Activated CD4-positive, alpha-beta memory T cell treated with anti-CD3 and anti-CD28 coated beads for 36 hours (primary cell): ENCODE measurements at regions not wholly inside any gene's neighbourhood (a gene's known extent, or its start where the extent isn't known, plus 50 kb on each side); places are given as distances from the start of the nearest gene placed in this dataset.

Experiments
- CTCF ChIA-PET: fragments of 350-600 bp; sonication (Branson Sonifier 250); formaldehyde crosslinking; loops from one replicate; lab custom pipeline; 2021; ENCODE audit warnings: antibody characterized with exemption, inconsistent platforms; lab: Charles Lee
- POLR2A ChIA-PET: fragments of 350-600 bp; sonication (Branson Sonifier 250); formaldehyde crosslinking; loops from one replicate; lab custom pipeline; 2021; ENCODE audit warnings: antibody characterized with exemption; lab: Charles Lee
- DNase-seq: peaks from one replicate; pipeline ENCODE4 v3.0.0-alpha.2; 2020
- H3K27ac Mint-ChIP-seq: one replicate; pipeline ENCODE4 v1.8.0; 2021; ENCODE audit warnings: mixed read lengths
- H3K27me3 Mint-ChIP-seq: one replicate; pipeline ENCODE4 v1.8.0; 2021; ENCODE audit warnings: mixed read lengths
- H3K36me3 Mint-ChIP-seq: one replicate; pipeline ENCODE4 v1.8.0; 2021; ENCODE audit warnings: mixed read lengths
- H3K4me1 Mint-ChIP-seq: one replicate; pipeline ENCODE4 v1.8.0; 2021; ENCODE audit warnings: low read depth, mixed read lengths
- H3K4me3 Mint-ChIP-seq: one replicate; pipeline ENCODE4 v1.8.0; 2021; ENCODE audit warnings: mild to moderate bottlenecking, mixed read lengths
- H3K9me3 Mint-ChIP-seq: one replicate; pipeline ENCODE4 v1.8.0; 2021; ENCODE audit warnings: mixed read lengths
- intact Hi-C: fragments of 100-400 bp; cut with micrococcal nuclease; formaldehyde crosslinking; loops from one replicate; pipeline ENCODE4 v1.15.1; 2023

- intact Hi-C loops, result loop anchor here (5.0 kb wide), 1 partner anchor 309 kb away; the partner anchor contains the start of gene MMAA
- peaks cover 9% of the 10 kb centered on the region for H3K27me3 Mint-ChIP-seq
- no peaks in the 10 kb centered on the region for H3K36me3 Mint-ChIP-seq
- peaks cover 19% of the 10 kb centered on the region for H3K4me1 Mint-ChIP-seq
- H3K9me3 Mint-ChIP-seq, result no peaks in the 10 kb centered on the region
- H3K27ac Mint-ChIP-seq, result no peak overlapping the region
- no peak overlapping the region for H3K4me3 Mint-ChIP-seq
- POLR2A ChIA-PET, result no interaction called here
- DNase-seq, result no peak
- CTCF ChIA-PET, result no interaction called here
Observed at GRCh38 chr4:145308598-145308997, 128.2 kb upstream of the OTUD4 start.

- intact Hi-C loops, result loop anchor here (5.0 kb wide), 1 partner anchor 309 kb away; the partner anchor contains the start of gene MMAA
- CTCF ChIA-PET, result no interaction called here
- Mint-ChIP-seq H3K4me3 (no peak overlapping the region), H3K9me3 (no peaks in the 10 kb centered on the region), H3K27ac (no peak overlapping the region), H3K36me3 (no peaks in the 10 kb centered on the region), H3K4me1 (peaks cover 19% of the 10 kb centered on the region), H3K27me3 (peaks cover 9% of the 10 kb centered on the region)
- DNase-seq, result no peak
- POLR2A ChIA-PET, result no interaction called here
Observed at GRCh38 chr4:145307763-145308430, 127.5 kb upstream of the OTUD4 start.

GRCh38 chr4:145307120-145307519 lies 126.7 kb upstream of the OTUD4 start:
- ChIA-PET POLR2A (no interaction called here), CTCF (no interaction called here)
- H3K27ac Mint-ChIP-seq, result no peak overlapping the region

GRCh38 chr4:145302725-145303124 lies 122.3 kb upstream of the OTUD4 start:
- ChIA-PET POLR2A (no interaction called here), CTCF (no interaction called here)
- Mint-ChIP-seq H3K36me3 (no peaks in the 10 kb centered on the region), H3K4me3 (no peak overlapping the region), H3K27ac (no peak overlapping the region), H3K9me3 (no peaks in the 10 kb centered on the region), H3K4me1 (peaks cover 21% of the 10 kb centered on the region), H3K27me3 (peaks cover 12% of the 10 kb centered on the region)
- DNase-seq, result no peak
- intact Hi-C loops, result no loop called here

More at GRCh38 chr4:145307120-145307519, 126.7 kb upstream of the OTUD4 start:
- H3K27me3 Mint-ChIP-seq, result peaks cover 13% of the 10 kb centered on the region
- peaks cover 19% of the 10 kb centered on the region for H3K4me1 Mint-ChIP-seq
- DNase-seq, result no peak
- no peaks in the 10 kb centered on the region for H3K9me3 Mint-ChIP-seq
- intact Hi-C loops, result loop anchor here (5.0 kb wide), 1 partner anchor 310 kb away; the partner anchor contains the start of gene MMAA
- H3K4me3 Mint-ChIP-seq, result no peak overlapping the region
- no peaks in the 10 kb centered on the region for H3K36me3 Mint-ChIP-seq

GRCh38 chr4:145301386-145302080 lies 121.1 kb upstream of the OTUD4 start:
- Mint-ChIP-seq H3K9me3 (no peaks in the 10 kb centered on the region), H3K27me3 (peaks cover 16% of the 10 kb centered on the region), H3K4me1 (peaks cover 17% of the 10 kb centered on the region), H3K4me3 (no peak overlapping the region), H3K27ac (no peak overlapping the region), H3K36me3 (no peaks in the 10 kb centered on the region)
- POLR2A ChIA-PET, result no interaction called here
- DNase-seq, result no peak
- CTCF ChIA-PET, result no interaction called here
- intact Hi-C loops, result no loop called here

GRCh38 chr4:145299380-145300076 lies 119.1 kb upstream of the OTUD4 start:
- intact Hi-C loops, result loop anchor here (1.0 to 5.0 kb wide), 3 partner anchors 118 to 1127 kb away; no protein-coding TSS in a partner anchor
- peaks cover 17% of the 10 kb centered on the region for H3K4me1 Mint-ChIP-seq
- no peak overlapping the region for H3K4me3 Mint-ChIP-seq
- H3K36me3 Mint-ChIP-seq, result no peaks in the 10 kb centered on the region
- ChIA-PET POLR2A (no interaction called here), CTCF (no interaction called here)
- no peak overlapping the region for H3K27ac Mint-ChIP-seq
- no peaks in the 10 kb centered on the region for H3K9me3 Mint-ChIP-seq
- peaks cover 22% of the 10 kb centered on the region for H3K27me3 Mint-ChIP-seq
- peak; percentile 86 for DNase-seq

GRCh38 chr4:145298885-145299284 lies 118.5 kb upstream of the OTUD4 start:
- H3K4me1 Mint-ChIP-seq, result peaks cover 17% of the 10 kb centered on the region
- no peak for DNase-seq
- no peak overlapping the region for H3K27ac Mint-ChIP-seq
- H3K36me3 Mint-ChIP-seq, result no peaks in the 10 kb centered on the region
- peaks cover 20% of the 10 kb centered on the region for H3K27me3 Mint-ChIP-seq
- H3K4me3 Mint-ChIP-seq, result no peak overlapping the region
- intact Hi-C loops, result loop anchor here (1.0 to 5.0 kb wide), 3 partner anchors 118 to 1127 kb away; no protein-coding TSS in a partner anchor
- H3K9me3 Mint-ChIP-seq, result no peaks in the 10 kb centered on the region
- POLR2A ChIA-PET, result no interaction called here
- CTCF ChIA-PET, result no interaction called here

- Mint-ChIP-seq H3K4me3 (no peak overlapping the region), H3K9me3 (no peaks in the 10 kb centered on the region), H3K27me3 (peaks cover 18% of the 10 kb centered on the region), H3K4me1 (peaks cover 17% of the 10 kb centered on the region), H3K36me3 (no peaks in the 10 kb centered on the region), H3K27ac (no peak overlapping the region)
- CTCF ChIA-PET, result no interaction called here
- intact Hi-C loops, result loop anchor here (5.0 kb wide), 1 partner anchor 1125 kb away; no protein-coding TSS in a partner anchor
- no peak for DNase-seq
- POLR2A ChIA-PET, result interaction anchor here (0.6 kb wide), 1 partner anchor 115 kb away, joined by 3 read pairs; no protein-coding TSS in a partner anchor
Observed at GRCh38 chr4:145297556-145297955, 117.2 kb upstream of the OTUD4 start.

- no peaks in the 10 kb centered on the region for H3K9me3 Mint-ChIP-seq
- no peak for DNase-seq
- H3K4me3 Mint-ChIP-seq, result no peak overlapping the region
- ChIA-PET CTCF (no interaction called here), POLR2A (no interaction called here)
- H3K27ac Mint-ChIP-seq, result no peak overlapping the region
- peaks cover 20% of the 10 kb centered on the region for H3K27me3 Mint-ChIP-seq
- peaks cover 17% of the 10 kb centered on the region for H3K4me1 Mint-ChIP-seq
- intact Hi-C loops, result loop anchor here (5.0 kb wide), 1 partner anchor 1123 kb away; no protein-coding TSS in a partner anchor
- no peaks in the 10 kb centered on the region for H3K36me3 Mint-ChIP-seq
Observed at GRCh38 chr4:145295547-145295946, 115.2 kb upstream of the OTUD4 start.

- DNase-seq, result no peak
- CTCF ChIA-PET, result no interaction called here
- Mint-ChIP-seq H3K9me3 (no peaks in the 10 kb centered on the region), H3K36me3 (no peaks in the 10 kb centered on the region), H3K27me3 (peaks cover 20% of the 10 kb centered on the region), H3K4me3 (no peak overlapping the region), H3K27ac (no peak overlapping the region), H3K4me1 (peaks cover 14% of the 10 kb centered on the region)
- intact Hi-C loops, result loop anchor here (5.0 kb wide), 1 partner anchor 1123 kb away; no protein-coding TSS in a partner anchor
- POLR2A ChIA-PET, result no interaction called here
Observed at GRCh38 chr4:145295122-145295521, 114.7 kb upstream of the OTUD4 start.

GRCh38 chr4:145293658-145294057 lies 113.3 kb upstream of the OTUD4 start:
- intact Hi-C loops, result no loop called here
- no peaks in the 10 kb centered on the region for H3K4me1 Mint-ChIP-seq
- H3K27me3 Mint-ChIP-seq, result peaks cover 22% of the 10 kb centered on the region
- CTCF ChIA-PET, result no interaction called here
- DNase-seq, result no peak
- no peaks in the 10 kb centered on the region for H3K9me3 Mint-ChIP-seq
- no peaks in the 10 kb centered on the region for H3K36me3 Mint-ChIP-seq
- POLR2A ChIA-PET, result no interaction called here
- no peak overlapping the region for H3K4me3 Mint-ChIP-seq
- no peak overlapping the region for H3K27ac Mint-ChIP-seq

- H3K4me3 Mint-ChIP-seq, result no peak overlapping the region
- no peaks in the 10 kb centered on the region for H3K36me3 Mint-ChIP-seq
- DNase-seq, result no peak
- no peaks in the 10 kb centered on the region for H3K9me3 Mint-ChIP-seq
- no peak overlapping the region for H3K27ac Mint-ChIP-seq
- POLR2A ChIA-PET, result no interaction called here
- CTCF ChIA-PET, result no interaction called here
- H3K4me1 Mint-ChIP-seq, result no peaks in the 10 kb centered on the region
- H3K27me3 Mint-ChIP-seq, result peaks cover 21% of the 10 kb centered on the region
- intact Hi-C loops, result no loop called here
Observed at GRCh38 chr4:145290955-145291354, 110.6 kb upstream of the OTUD4 start.
